PFSK-1 (cell line): ENCODE measurements at regions not wholly inside any gene's neighbourhood (a gene's known extent, or its start where the extent isn't known, plus 50 kb on each side); places are given as distances from the start of the nearest gene placed in this dataset.

Experiments
- FOXP2 ChIP-seq: optimal IDR thresholded peaks from 2 replicates; pipeline ENCODE3; 2011; ENCODE audit warnings: borderline replicate concordance, control low read depth, inconsistent platforms; ENCODE audit not compliant: insufficient read depth; ENCODE audit errors: extremely low read length, extremely low read depth
- POLR2AphosphoS5 ChIP-seq: IDR thresholded peaks from 2 replicates; pipeline ENCODE4 v1.6.1; 2012; ENCODE audit warnings: low read depth, mild to moderate bottlenecking, control low read depth, low read length, moderate library complexity
- SIN3A ChIP-seq: IDR thresholded peaks from 2 replicates; pipeline ENCODE4 v1.6.1; 2012; ENCODE audit warnings: mild to moderate bottlenecking, low read length, moderate library complexity, borderline replicate concordance; ENCODE audit not compliant: insufficient read depth
- TAF1 ChIP-seq: IDR thresholded peaks from 2 replicates; pipeline ENCODE4 v1.6.1; 2012; ENCODE audit warnings: low read length, control low read depth, borderline replicate concordance; ENCODE audit not compliant: insufficient read depth
- TF ChIP-seq, protein P1 (sequence below), 2 experiments: IDR thresholded peaks; 2 replicates each; pipeline versions ENCODE4 v1.6.1 to v1.8.0; 2011 to 2012; ENCODE audit warnings: low read depth in 2 of 2, low read length in 2 of 2, control low read depth in 1 of 2, inconsistent platforms in 1 of 2, mild to moderate bottlenecking in 1 of 2, moderate library complexity in 1 of 2; ENCODE audit not compliant: insufficient read depth in 1 of 2

DNA sequence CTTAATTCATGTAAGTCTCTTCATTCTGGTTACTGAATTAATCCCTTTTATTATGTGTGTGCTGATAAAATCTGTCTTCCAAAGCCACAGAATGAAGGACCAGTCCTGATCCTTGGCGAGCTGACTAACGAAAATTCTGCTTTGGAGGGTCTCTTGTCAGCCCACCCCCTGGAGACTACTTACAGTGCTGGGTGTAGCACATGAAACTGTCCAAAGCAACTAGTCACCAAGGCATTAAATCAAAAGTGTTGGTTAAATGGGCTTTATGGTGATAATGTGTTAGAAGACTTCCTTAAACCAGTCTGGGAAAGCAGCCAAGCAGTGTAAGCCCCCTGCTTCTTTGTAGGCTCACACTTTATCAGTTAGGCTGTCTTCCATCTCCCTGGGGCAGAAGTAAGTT is 420.2 kb downstream of the SUCLG1 start:
- no peak for TF ChIP-seq POLR2AphosphoS5
- no peak for TF ChIP-seq SIN3A
- TF ChIP-seq TAF1 = no peak
- TF ChIP-seq, protein P1, sequence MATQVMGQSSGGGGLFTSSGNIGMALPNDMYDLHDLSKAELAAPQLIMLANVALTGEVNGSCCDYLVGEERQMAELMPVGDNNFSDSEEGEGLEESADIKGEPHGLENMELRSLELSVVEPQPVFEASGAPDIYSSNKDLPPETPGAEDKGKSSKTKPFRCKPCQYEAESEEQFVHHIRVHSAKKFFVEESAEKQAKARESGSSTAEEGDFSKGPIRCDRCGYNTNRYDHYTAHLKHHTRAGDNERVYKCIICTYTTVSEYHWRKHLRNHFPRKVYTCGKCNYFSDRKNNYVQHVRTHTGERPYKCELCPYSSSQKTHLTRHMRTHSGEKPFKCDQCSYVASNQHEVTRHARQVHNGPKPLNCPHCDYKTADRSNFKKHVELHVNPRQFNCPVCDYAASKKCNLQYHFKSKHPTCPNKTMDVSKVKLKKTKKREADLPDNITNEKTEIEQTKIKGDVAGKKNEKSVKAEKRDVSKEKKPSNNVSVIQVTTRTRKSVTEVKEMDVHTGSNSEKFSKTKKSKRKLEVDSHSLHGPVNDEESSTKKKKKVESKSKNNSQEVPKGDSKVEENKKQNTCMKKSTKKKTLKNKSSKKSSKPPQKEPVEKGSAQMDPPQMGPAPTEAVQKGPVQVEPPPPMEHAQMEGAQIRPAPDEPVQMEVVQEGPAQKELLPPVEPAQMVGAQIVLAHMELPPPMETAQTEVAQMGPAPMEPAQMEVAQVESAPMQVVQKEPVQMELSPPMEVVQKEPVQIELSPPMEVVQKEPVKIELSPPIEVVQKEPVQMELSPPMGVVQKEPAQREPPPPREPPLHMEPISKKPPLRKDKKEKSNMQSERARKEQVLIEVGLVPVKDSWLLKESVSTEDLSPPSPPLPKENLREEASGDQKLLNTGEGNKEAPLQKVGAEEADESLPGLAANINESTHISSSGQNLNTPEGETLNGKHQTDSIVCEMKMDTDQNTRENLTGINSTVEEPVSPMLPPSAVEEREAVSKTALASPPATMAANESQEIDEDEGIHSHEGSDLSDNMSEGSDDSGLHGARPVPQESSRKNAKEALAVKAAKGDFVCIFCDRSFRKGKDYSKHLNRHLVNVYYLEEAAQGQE (IDR thresholded peaks at IDR 0.05; ENCODE audit: insufficient read depth in 1 of 2, low read depth in 2 of 2, low read length in 2 of 2) = no peak
- TF ChIP-seq FOXP2 = no peak
